Endodermal cell (in vitro differentiated cells): ENCODE measurements at regions not wholly inside any gene's neighbourhood (a gene's known extent, or its start where the extent isn't known, plus 50 kb on each side); places are given as distances from the start of the nearest gene placed in this dataset.

Source experiments
- DNase-seq: peaks from one replicate; pipeline ENCODE4 v3.0.0-alpha.2; 2017
- H3K27ac ChIP-seq: 2 replicates; pipeline ENCODE4 v1.5.1; 2013; ENCODE audit warnings: mild to moderate bottlenecking, low read depth, low read length, moderate library complexity
- H3K27me3 ChIP-seq: 2 replicates; pipeline ENCODE4 v1.6.1; 2013; ENCODE audit warnings: mild to moderate bottlenecking, low read length, moderate library complexity; ENCODE audit not compliant: insufficient read depth, control insufficient read depth, poor library complexity, severe bottlenecking
- H3K36me3 ChIP-seq: 2 replicates; pipeline ENCODE4 v1.7.0; 2013; ENCODE audit warnings: mild to moderate bottlenecking, low read length, moderate library complexity; ENCODE audit not compliant: control insufficient read depth, insufficient read depth
- H3K4me1 ChIP-seq: one replicate; pipeline ENCODE4 v1.7.0; 2013; ENCODE audit warnings: low read length; ENCODE audit not compliant: control insufficient read depth, insufficient read depth
- H3K4me3 ChIP-seq: 2 replicates; pipeline ENCODE4 v1.5.1; 2013; ENCODE audit warnings: mild to moderate bottlenecking, low read length, moderate library complexity
- H3K9ac ChIP-seq: 2 replicates; pipeline ENCODE4 v1.6.1; 2013; ENCODE audit warnings: mild to moderate bottlenecking, low read length, moderate library complexity; ENCODE audit not compliant: poor library complexity, severe bottlenecking; ENCODE audit errors: extremely low read depth
- H3K9me3 ChIP-seq: 2 replicates; pipeline ENCODE4 v1.6.1; 2013; ENCODE audit warnings: mild to moderate bottlenecking, low read length, moderate library complexity; ENCODE audit not compliant: control insufficient read depth
- H3K27ac Mint-ChIP-seq: 2 replicates; pipeline ENCODE4 v1.8.0; 2020; ENCODE audit warnings: mixed read lengths
- H3K27me3 Mint-ChIP-seq: 2 replicates; pipeline ENCODE4 v1.8.0; 2021; ENCODE audit warnings: mild to moderate bottlenecking, mixed read lengths; ENCODE audit not compliant: insufficient read depth
- H3K36me3 Mint-ChIP-seq: 2 replicates; pipeline ENCODE4 v1.8.0; 2020; ENCODE audit warnings: low read depth, mixed read lengths
- H3K4me1 Mint-ChIP-seq: 2 replicates; pipeline ENCODE4 v1.8.0; 2020; ENCODE audit warnings: mixed read lengths
- H3K4me3 Mint-ChIP-seq: 2 replicates; pipeline ENCODE4 v1.8.0; 2020; ENCODE audit warnings: mild to moderate bottlenecking, moderate library complexity, mixed read lengths
- H3K9me3 Mint-ChIP-seq: 2 replicates; pipeline ENCODE4 v1.8.0; 2020; ENCODE audit warnings: mild to moderate bottlenecking, mixed read lengths
- WGBS, 2 experiments: methylation state at CpG; one replicate each; pipeline versions ENCODE4 v1.1.5 to v1.1.7; 2013; ENCODE audit warnings: missing lambda C conversion rate in 2 of 2, mixed read lengths in 1 of 2; ENCODE audit not compliant: insufficient coverage in 1 of 2, insufficient read length in 1 of 2; 5-methylcytosine and 5-hydroxymethylcytosine counted together
- TF ChIP-seq, protein P1 (sequence below): fragments of 200-600 bp; sonication (generic); conservative IDR thresholded peaks from 2 replicates; pipeline ENCODE4 v1.5.0; 2021; ENCODE audit warnings: antibody characterized with exemption, mild to moderate bottlenecking

DNA sequence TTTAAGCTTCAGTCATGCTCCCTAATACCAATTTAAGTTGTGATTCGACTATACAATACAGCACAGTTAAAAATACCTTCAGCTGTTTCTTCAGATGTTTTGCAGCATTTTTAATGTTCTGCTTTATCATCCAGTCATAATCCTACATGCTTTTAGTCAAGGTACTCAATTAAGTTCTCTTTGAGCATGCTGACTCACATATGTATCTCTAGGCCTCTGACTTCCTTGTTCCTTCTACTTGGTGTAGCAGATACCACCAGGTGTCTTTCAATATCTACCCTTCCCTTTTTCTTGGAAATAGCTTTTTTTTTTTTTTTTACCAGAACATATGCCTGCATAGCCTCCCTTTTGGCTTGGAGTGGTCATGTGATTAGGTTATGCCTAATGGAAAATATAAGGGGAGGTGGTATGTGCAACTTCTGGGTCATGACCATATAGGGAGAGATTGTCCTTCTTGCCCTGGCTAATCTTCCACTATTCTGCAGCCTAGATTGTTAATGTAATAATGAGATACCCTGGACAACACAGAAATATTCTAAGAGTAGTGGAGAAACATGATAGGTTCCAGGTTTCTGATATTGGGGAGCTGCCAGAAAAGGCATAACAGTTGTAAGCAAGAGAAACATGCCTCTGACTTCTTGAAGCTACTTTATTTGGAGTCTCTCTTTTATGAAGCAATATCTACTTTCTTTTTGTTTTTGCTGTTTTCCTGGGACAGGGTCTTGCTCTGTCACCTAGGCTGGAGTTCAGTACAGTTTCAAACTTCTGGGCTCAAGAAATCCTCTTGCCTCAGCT is 737.2 kb upstream of the SLIT2 start:
- no peak for DNase-seq
- Histone ChIP-seq H3K27me3 (no peaks in the 10 kb centered on the region), H3K9me3 (no peaks in the 10 kb centered on the region), H3K9ac (no peak overlapping the region), H3K36me3 (no peaks in the 10 kb centered on the region), H3K4me1 (no peaks in the 10 kb centered on the region), H3K4me3 (no peak overlapping the region), H3K27ac (no peak overlapping the region)
- TF ChIP-seq, protein P1, sequence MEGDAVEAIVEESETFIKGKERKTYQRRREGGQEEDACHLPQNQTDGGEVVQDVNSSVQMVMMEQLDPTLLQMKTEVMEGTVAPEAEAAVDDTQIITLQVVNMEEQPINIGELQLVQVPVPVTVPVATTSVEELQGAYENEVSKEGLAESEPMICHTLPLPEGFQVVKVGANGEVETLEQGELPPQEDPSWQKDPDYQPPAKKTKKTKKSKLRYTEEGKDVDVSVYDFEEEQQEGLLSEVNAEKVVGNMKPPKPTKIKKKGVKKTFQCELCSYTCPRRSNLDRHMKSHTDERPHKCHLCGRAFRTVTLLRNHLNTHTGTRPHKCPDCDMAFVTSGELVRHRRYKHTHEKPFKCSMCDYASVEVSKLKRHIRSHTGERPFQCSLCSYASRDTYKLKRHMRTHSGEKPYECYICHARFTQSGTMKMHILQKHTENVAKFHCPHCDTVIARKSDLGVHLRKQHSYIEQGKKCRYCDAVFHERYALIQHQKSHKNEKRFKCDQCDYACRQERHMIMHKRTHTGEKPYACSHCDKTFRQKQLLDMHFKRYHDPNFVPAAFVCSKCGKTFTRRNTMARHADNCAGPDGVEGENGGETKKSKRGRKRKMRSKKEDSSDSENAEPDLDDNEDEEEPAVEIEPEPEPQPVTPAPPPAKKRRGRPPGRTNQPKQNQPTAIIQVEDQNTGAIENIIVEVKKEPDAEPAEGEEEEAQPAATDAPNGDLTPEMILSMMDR, result no peak
- no peaks in the 10 kb centered on the region for H3K27me3 Mint-ChIP-seq
- H3K36me3 Mint-ChIP-seq, result no peaks in the 10 kb centered on the region
- no peaks in the 10 kb centered on the region for H3K9me3 Mint-ChIP-seq
- no peaks in the 10 kb centered on the region for H3K4me1 Mint-ChIP-seq
- no peak overlapping the region for H3K4me3 Mint-ChIP-seq
- H3K27ac Mint-ChIP-seq, result no peak overlapping the region
- 85 to 92% methylated on average over 1 of the region's 1 CpG for WGBS, 2 experiments

DNA sequence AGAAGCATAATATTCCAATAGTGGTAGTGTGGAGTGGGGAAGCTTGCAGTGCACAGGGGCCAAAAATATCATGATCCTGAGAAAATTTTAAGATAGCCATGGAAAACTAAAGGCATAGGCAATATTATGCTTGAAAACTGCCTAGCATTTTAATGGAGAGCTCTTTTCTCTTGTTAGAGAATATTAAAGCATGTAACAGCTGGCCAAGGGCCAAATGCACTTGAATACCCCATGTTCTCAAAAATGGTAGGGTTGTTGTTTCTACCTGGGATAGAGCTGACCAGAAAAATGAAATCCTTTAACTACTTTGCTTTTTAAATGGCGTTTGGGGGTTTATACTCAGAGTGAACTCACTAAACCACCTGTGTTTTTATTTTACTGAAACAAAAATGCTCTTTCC is 739.6 kb upstream of the SLIT2 start:
- Mint-ChIP-seq H3K9me3 (no peaks in the 10 kb centered on the region), H3K27me3 (no peaks in the 10 kb centered on the region), H3K36me3 (no peaks in the 10 kb centered on the region), H3K27ac (no peak overlapping the region), H3K4me1 (no peaks in the 10 kb centered on the region), H3K4me3 (no peak overlapping the region)
- Histone ChIP-seq H3K27me3 (no peaks in the 10 kb centered on the region), H3K4me3 (no peak overlapping the region), H3K27ac (no peak overlapping the region), H3K9me3 (no peaks in the 10 kb centered on the region), H3K36me3 (no peaks in the 10 kb centered on the region), H3K4me1 (no peaks in the 10 kb centered on the region), H3K9ac (no peak overlapping the region)
- DNase-seq, result no peak
- WGBS, 2 experiments, result 83 to 94% methylated on average over 1 of the region's 1 CpG
- TF ChIP-seq, protein P1, result no peak

DNA sequence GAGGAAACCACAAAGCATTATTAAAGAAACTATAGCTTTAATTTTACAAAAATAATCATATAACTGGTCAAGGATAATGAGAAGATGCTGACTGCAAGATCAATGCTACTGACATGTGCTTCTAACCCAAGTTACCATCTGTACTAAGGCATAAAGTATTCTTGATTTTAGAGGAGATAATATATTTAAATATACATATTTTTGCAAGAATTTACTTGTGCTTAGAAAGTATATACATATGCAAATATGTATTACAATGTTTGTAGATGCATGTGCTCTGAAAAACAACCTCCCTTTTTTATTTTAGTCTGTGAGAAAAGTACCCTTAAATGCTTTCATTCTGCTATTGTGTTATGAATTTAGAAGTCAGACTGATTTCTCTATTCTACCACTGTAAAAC is 740.7 kb upstream of the SLIT2 start:
- Mint-ChIP-seq H3K27ac (no peak overlapping the region), H3K4me1 (no peaks in the 10 kb centered on the region), H3K4me3 (no peak overlapping the region), H3K36me3 (no peaks in the 10 kb centered on the region), H3K27me3 (no peaks in the 10 kb centered on the region), H3K9me3 (no peaks in the 10 kb centered on the region)
- H3K9ac ChIP-seq, result no peak overlapping the region
- TF ChIP-seq, protein P1, result no peak
- no peak overlapping the region for H3K27ac ChIP-seq
- H3K36me3 ChIP-seq, result no peaks in the 10 kb centered on the region
- H3K4me1 ChIP-seq, result no peaks in the 10 kb centered on the region
- no peaks in the 10 kb centered on the region for H3K27me3 ChIP-seq
- DNase-seq, result no peak
- H3K9me3 ChIP-seq, result no peaks in the 10 kb centered on the region
- H3K4me3 ChIP-seq, result no peak overlapping the region
